ENCODE measurements at regions not wholly inside any gene's neighbourhood (a gene's known extent, or its start where the extent isn't known, plus 50 kb on each side); places are given as distances from the start of the nearest gene placed in this dataset.

DNA sequence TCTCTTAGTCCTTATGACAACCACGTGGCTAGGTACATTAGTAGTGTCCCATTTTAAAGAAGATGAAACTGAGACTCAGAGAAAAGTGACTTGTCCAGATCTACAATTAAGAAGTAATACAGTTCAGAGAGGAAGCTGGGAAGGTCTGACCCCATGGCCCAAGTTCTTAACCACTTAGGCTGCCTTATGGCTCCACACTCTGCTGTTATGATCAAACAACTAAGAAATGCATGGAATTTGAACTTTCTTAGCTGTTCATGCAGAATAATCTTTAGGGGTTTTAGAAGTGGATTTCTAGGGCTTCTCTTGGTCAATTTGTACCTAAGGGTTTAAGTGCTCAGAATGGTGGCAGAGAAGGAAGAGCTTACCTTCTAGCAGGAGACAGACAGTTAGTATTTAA is 128.0 kb upstream of the MSX2 start:
- H3K36me3 ChIP-seq (ENCODE audit: control insufficient read depth in 4 of 4, insufficient read depth in 4 of 4, low read length in 3 of 4), result no peaks in the 10 kb centered on the region

GRCh38 chr5:174599992-174600391 is 124.4 kb upstream of the MSX2 start:
- peaks cover 0 to 22% (median 3%) of the 10 kb centered on the region in 5 experiments for H3K27me3 ChIP-seq (replicated peaks in 2 of 5; ENCODE audit: control insufficient read depth in 4 of 5, insufficient read depth in 5 of 5, low read length in 4 of 5)
- H3K36me3 ChIP-seq (ENCODE audit: control insufficient read depth in 4 of 4, insufficient read depth in 4 of 4, low read length in 3 of 4), result no peaks in the 10 kb centered on the region
- ChIA-PET POLR2A (no interaction called here), CTCF (interaction anchor here (1.4 kb wide), 1 partner anchor 55 kb away, joined by 3 read pairs; no protein-coding TSS in a partner anchor)
- peaks cover 0 to 9% (median 3%) of the 10 kb centered on the region in 4 experiments for H3K4me1 ChIP-seq (ENCODE audit: control extremely low read depth in 1 of 4, control insufficient read depth in 4 of 4, insufficient read depth in 4 of 4, low read length in 3 of 4)
- DNase-seq, result peak; percentile 21 to 51 (median 35)
- peak overlapping the region in 1 of 7 experiments; percentile 29 for H3K4me3 ChIP-seq (ENCODE audit: control insufficient read depth in 1 of 7, extremely low read depth in 1 of 7, insufficient read depth in 4 of 7, low read depth in 2 of 7, low read length in 6 of 7)
- no peak overlapping the region for H3K27ac ChIP-seq (ENCODE audit: insufficient read depth in 1 of 2, low read depth in 1 of 2, low read length in 2 of 2, poor library complexity in 1 of 2, severe bottlenecking in 2 of 2)
- H3K9me3 ChIP-seq (ENCODE audit: control extremely low read depth in 1 of 5, control insufficient read depth in 4 of 5, insufficient read depth in 2 of 5, low read depth in 1 of 5, low read length in 4 of 5), result peaks cover 0 to 1% (median 0%) of the 10 kb centered on the region in 5 experiments
- 22% methylated on average over 4 of the region's 6 CpGs for WGBS (ENCODE audit: insufficient coverage)

More for the DNA sequence above, 128.0 kb upstream of the MSX2 start:
- no peak overlapping the region for H3K27ac ChIP-seq (ENCODE audit: insufficient read depth in 1 of 2, low read depth in 1 of 2, low read length in 2 of 2, poor library complexity in 1 of 2, severe bottlenecking in 2 of 2)
- WGBS (ENCODE audit: insufficient coverage), result 100% methylated on average over 1 of the region's 1 CpG
- no peaks in the 10 kb centered on the region for H3K9me3 ChIP-seq (ENCODE audit: control extremely low read depth in 1 of 5, control insufficient read depth in 4 of 5, insufficient read depth in 2 of 5, low read depth in 1 of 5, low read length in 4 of 5)
- no peak for DNase-seq
- ChIA-PET CTCF (interaction anchor here (1.0 kb wide), 1 partner anchor 15 kb away, joined by 4 read pairs; no protein-coding TSS in a partner anchor), POLR2A (no interaction called here)
- peaks cover 0 to 9% (median 3%) of the 10 kb centered on the region in 4 experiments for H3K4me1 ChIP-seq (ENCODE audit: control extremely low read depth in 1 of 4, control insufficient read depth in 4 of 4, insufficient read depth in 4 of 4, low read length in 3 of 4)
- H3K27me3 ChIP-seq (replicated peaks in 2 of 5; ENCODE audit: control insufficient read depth in 4 of 5, insufficient read depth in 5 of 5, low read length in 4 of 5), result peaks cover 0 to 17% (median 5%) of the 10 kb centered on the region in 5 experiments
- no peak overlapping the region for H3K4me3 ChIP-seq (ENCODE audit: control insufficient read depth in 1 of 7, extremely low read depth in 1 of 7, insufficient read depth in 4 of 7, low read depth in 2 of 7, low read length in 6 of 7)

DNA sequence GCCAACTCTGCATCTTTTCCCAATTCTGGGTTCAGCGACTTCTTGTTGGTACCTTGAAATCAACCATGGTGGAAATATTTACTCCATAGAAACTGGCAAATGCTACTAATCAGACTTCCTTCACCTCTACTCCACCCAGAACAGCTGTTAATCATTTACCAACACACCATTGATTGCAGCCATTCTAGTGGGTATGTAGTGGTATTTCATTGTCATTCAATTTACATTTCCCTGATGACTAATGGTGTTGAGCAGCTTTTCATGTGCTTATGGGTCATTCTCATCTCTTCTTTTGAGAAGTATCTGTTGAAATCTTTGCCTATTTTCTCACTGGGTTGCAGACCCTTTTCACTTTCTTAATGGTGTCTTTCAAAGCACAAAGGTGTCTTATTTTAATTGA is 122.4 kb upstream of the MSX2 start:
- POLR2A ChIA-PET, result no interaction called here
- no peak overlapping the region for H3K27ac ChIP-seq (ENCODE audit: insufficient read depth in 1 of 2, low read depth in 1 of 2, low read length in 2 of 2, poor library complexity in 1 of 2, severe bottlenecking in 2 of 2)
- CTCF ChIA-PET, result no interaction called here
- no peak overlapping the region for H3K4me3 ChIP-seq (ENCODE audit: control insufficient read depth in 1 of 7, extremely low read depth in 1 of 7, insufficient read depth in 4 of 7, low read depth in 2 of 7, low read length in 6 of 7)
- H3K9me3 ChIP-seq (ENCODE audit: control extremely low read depth in 1 of 5, control insufficient read depth in 4 of 5, insufficient read depth in 2 of 5, low read depth in 1 of 5, low read length in 4 of 5), result peaks cover 0 to 1% (median 0%) of the 10 kb centered on the region in 5 experiments
- H3K27me3 ChIP-seq (replicated peaks in 2 of 5; ENCODE audit: control insufficient read depth in 4 of 5, insufficient read depth in 5 of 5, low read length in 4 of 5), result peaks cover 0 to 33% (median 6%) of the 10 kb centered on the region in 5 experiments
- no peak for DNase-seq
- no CpG with 5 or more reads among the region's 1 CpG for WGBS (ENCODE audit: insufficient coverage)
- H3K4me1 ChIP-seq (ENCODE audit: control extremely low read depth in 1 of 4, control insufficient read depth in 4 of 4, insufficient read depth in 4 of 4, low read length in 3 of 4), result peaks cover 0 to 11% (median 3%) of the 10 kb centered on the region in 4 experiments
- H3K36me3 ChIP-seq (ENCODE audit: control insufficient read depth in 4 of 4, insufficient read depth in 4 of 4, low read length in 3 of 4), result no peaks in the 10 kb centered on the region

GRCh38 chr5:174606153-174606552 is 118.2 kb upstream of the MSX2 start:
- Histone ChIP-seq H3K36me3 (ENCODE audit: control insufficient read depth in 4 of 4, insufficient read depth in 4 of 4, low read length in 3 of 4) (no peaks in the 10 kb centered on the region), H3K27me3 (replicated peaks in 2 of 5; ENCODE audit: control insufficient read depth in 4 of 5, insufficient read depth in 5 of 5, low read length in 4 of 5) (peaks cover 0 to 23% (median 6%) of the 10 kb centered on the region in 5 experiments), H3K4me1 (ENCODE audit: control extremely low read depth in 1 of 4, control insufficient read depth in 4 of 4, insufficient read depth in 4 of 4, low read length in 3 of 4) (peaks cover 0 to 16% (median 11%) of the 10 kb centered on the region in 4 experiments), H3K4me3 (ENCODE audit: control insufficient read depth in 1 of 7, extremely low read depth in 1 of 7, insufficient read depth in 4 of 7, low read depth in 2 of 7, low read length in 6 of 7) (no peak overlapping the region), H3K27ac (ENCODE audit: insufficient read depth in 1 of 2, low read depth in 1 of 2, low read length in 2 of 2, poor library complexity in 1 of 2, severe bottlenecking in 2 of 2) (no peak overlapping the region), H3K9me3 (ENCODE audit: control extremely low read depth in 1 of 5, control insufficient read depth in 4 of 5, insufficient read depth in 2 of 5, low read depth in 1 of 5, low read length in 4 of 5) (peaks cover 0 to 1% (median 0%) of the 10 kb centered on the region in 5 experiments)
- ChIA-PET CTCF (no interaction called here), POLR2A (no interaction called here)
- 93% methylated on average over 2 of the region's 3 CpGs for WGBS (ENCODE audit: insufficient coverage)
- no peak for DNase-seq

- peak in 1 of 3 donors; percentile 9 for DNase-seq
- H3K27me3 ChIP-seq (replicated peaks in 2 of 5; ENCODE audit: control insufficient read depth in 4 of 5, insufficient read depth in 5 of 5, low read length in 4 of 5), result peaks cover 0 to 20% (median 4%) of the 10 kb centered on the region in 5 experiments
- POLR2A ChIA-PET, result no interaction called here
- no peaks in the 10 kb centered on the region for H3K36me3 ChIP-seq (ENCODE audit: control insufficient read depth in 4 of 4, insufficient read depth in 4 of 4, low read length in 3 of 4)
- no peak overlapping the region for H3K4me3 ChIP-seq (ENCODE audit: control insufficient read depth in 1 of 7, extremely low read depth in 1 of 7, insufficient read depth in 4 of 7, low read depth in 2 of 7, low read length in 6 of 7)
- no peak overlapping the region for H3K27ac ChIP-seq (ENCODE audit: insufficient read depth in 1 of 2, low read depth in 1 of 2, low read length in 2 of 2, poor library complexity in 1 of 2, severe bottlenecking in 2 of 2)
- whole genome bisulfite sequencing (ENCODE audit: insufficient coverage), result 55% methylated on average over 4 of the region's 4 CpGs
- CTCF ChIA-PET, result no interaction called here
- peaks cover 0 to 1% (median 0%) of the 10 kb centered on the region in 5 experiments for H3K9me3 ChIP-seq (ENCODE audit: control extremely low read depth in 1 of 5, control insufficient read depth in 4 of 5, insufficient read depth in 2 of 5, low read depth in 1 of 5, low read length in 4 of 5)
- H3K4me1 ChIP-seq (ENCODE audit: control extremely low read depth in 1 of 4, control insufficient read depth in 4 of 4, insufficient read depth in 4 of 4, low read length in 3 of 4), result peaks cover 0 to 16% (median 11%) of the 10 kb centered on the region in 4 experiments
Measured at GRCh38 chr5:174606646-174607045, 117.7 kb upstream of the MSX2 start.

DNA sequence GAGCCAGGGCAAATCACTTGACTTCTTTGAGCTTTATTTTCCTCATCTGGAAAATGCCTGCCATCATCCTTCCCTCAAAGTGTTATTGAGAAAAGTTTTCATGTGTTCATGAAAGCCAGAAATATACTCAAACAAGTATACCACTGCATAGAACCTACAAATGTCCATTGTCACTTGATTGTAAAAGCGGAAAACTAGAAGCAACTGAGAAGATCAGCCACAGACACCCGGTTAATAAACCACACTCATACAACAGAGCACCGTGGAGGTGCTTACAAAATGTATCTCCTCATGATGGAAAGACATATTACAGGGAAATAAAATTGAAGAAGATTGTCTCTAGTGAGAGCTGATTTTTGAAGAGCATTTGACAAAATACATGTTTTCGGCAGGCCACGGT is 117.2 kb upstream of the MSX2 start:
- DNase-seq, result no peak
- Histone ChIP-seq H3K36me3 (ENCODE audit: control insufficient read depth in 4 of 4, insufficient read depth in 4 of 4, low read length in 3 of 4) (no peaks in the 10 kb centered on the region), H3K4me1 (ENCODE audit: control extremely low read depth in 1 of 4, control insufficient read depth in 4 of 4, insufficient read depth in 4 of 4, low read length in 3 of 4) (peaks cover 0 to 16% (median 11%) of the 10 kb centered on the region in 4 experiments), H3K9me3 (ENCODE audit: control extremely low read depth in 1 of 5, control insufficient read depth in 4 of 5, insufficient read depth in 2 of 5, low read depth in 1 of 5, low read length in 4 of 5) (peaks cover 0 to 1% (median 0%) of the 10 kb centered on the region in 5 experiments), H3K27me3 (replicated peaks in 2 of 5; ENCODE audit: control insufficient read depth in 4 of 5, insufficient read depth in 5 of 5, low read length in 4 of 5) (peaks cover 0 to 17% (median 0%) of the 10 kb centered on the region in 5 experiments), H3K27ac (ENCODE audit: insufficient read depth in 1 of 2, low read depth in 1 of 2, low read length in 2 of 2, poor library complexity in 1 of 2, severe bottlenecking in 2 of 2) (no peak overlapping the region), H3K4me3 (ENCODE audit: control insufficient read depth in 1 of 7, extremely low read depth in 1 of 7, insufficient read depth in 4 of 7, low read depth in 2 of 7, low read length in 6 of 7) (no peak overlapping the region)
- POLR2A ChIA-PET, result no interaction called here
- WGBS (ENCODE audit: insufficient coverage), result 95% methylated on average over 2 of the region's 5 CpGs
- CTCF ChIA-PET, result no interaction called here

DNA sequence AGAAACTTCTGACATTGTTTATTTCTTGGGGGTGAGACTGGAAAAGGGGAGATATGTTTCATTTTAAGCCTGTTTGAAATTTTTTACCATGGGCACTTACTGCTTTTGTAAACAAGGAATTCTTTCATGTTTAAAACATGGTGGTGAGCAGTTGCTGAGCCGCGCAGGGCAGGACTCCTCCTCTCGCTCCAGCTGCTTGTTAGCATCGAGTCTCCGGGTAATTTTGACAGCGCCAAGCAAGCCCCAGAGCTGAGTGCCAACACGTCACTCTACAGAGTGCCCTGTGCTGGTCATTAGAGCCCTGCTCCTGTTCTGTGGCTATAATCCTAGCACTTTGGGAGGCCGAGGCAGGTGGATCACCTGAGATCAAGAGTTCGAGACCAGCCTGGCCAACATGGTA is 116.5 kb upstream of the MSX2 start:
- DNase-seq, result peak in 2 of 3 donors; percentile 5 to 7
- WGBS (ENCODE audit: insufficient coverage), result 78% methylated on average over 9 of the region's 9 CpGs
- CTCF ChIA-PET, result no interaction called here
- Histone ChIP-seq H3K4me3 (ENCODE audit: control insufficient read depth in 1 of 7, extremely low read depth in 1 of 7, insufficient read depth in 4 of 7, low read depth in 2 of 7, low read length in 6 of 7) (no peak overlapping the region), H3K4me1 (ENCODE audit: control extremely low read depth in 1 of 4, control insufficient read depth in 4 of 4, insufficient read depth in 4 of 4, low read length in 3 of 4) (peaks cover 0 to 16% (median 11%) of the 10 kb centered on the region in 4 experiments), H3K9me3 (ENCODE audit: control extremely low read depth in 1 of 5, control insufficient read depth in 4 of 5, insufficient read depth in 2 of 5, low read depth in 1 of 5, low read length in 4 of 5) (peaks cover 0 to under 1% (median 0%) of the 10 kb centered on the region in 5 experiments), H3K27me3 (replicated peaks in 2 of 5; ENCODE audit: control insufficient read depth in 4 of 5, insufficient read depth in 5 of 5, low read length in 4 of 5) (peaks cover 0 to 24% (median 0%) of the 10 kb centered on the region in 5 experiments), H3K36me3 (ENCODE audit: control insufficient read depth in 4 of 4, insufficient read depth in 4 of 4, low read length in 3 of 4) (no peaks in the 10 kb centered on the region), H3K27ac (ENCODE audit: insufficient read depth in 1 of 2, low read depth in 1 of 2, low read length in 2 of 2, poor library complexity in 1 of 2, severe bottlenecking in 2 of 2) (no peak overlapping the region)
- POLR2A ChIA-PET, result no interaction called here

All from common myeloid progenitor, CD34-positive (primary cell).